ENCODE measurements at regions not wholly inside any gene's neighbourhood (a gene's known extent, or its start where the extent isn't known, plus 50 kb on each side); places are given as distances from the start of the nearest gene placed in this dataset.

DNA sequence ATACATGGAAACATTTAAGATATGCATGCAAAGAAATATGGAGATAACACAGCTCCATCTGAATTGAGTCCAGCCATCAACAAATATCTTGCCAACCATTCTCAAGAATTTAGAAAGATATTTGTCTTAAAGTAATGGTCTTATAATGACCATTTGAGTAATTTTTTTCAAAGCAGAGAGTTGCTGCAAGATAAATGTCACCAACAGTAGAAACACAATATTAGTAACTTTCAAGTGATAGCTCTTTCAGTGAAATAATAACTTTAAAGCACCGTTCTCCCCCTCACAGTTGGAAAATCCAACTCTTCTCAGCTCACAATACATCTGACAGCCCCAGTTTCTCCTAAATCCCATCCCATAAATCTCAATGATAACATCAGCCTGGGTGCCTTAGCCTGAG lies 481.0 kb upstream of the ADAMTS5 start:
- no peak for DNase-seq (ENCODE audit: low read depth in 2 of 2)

DNA sequence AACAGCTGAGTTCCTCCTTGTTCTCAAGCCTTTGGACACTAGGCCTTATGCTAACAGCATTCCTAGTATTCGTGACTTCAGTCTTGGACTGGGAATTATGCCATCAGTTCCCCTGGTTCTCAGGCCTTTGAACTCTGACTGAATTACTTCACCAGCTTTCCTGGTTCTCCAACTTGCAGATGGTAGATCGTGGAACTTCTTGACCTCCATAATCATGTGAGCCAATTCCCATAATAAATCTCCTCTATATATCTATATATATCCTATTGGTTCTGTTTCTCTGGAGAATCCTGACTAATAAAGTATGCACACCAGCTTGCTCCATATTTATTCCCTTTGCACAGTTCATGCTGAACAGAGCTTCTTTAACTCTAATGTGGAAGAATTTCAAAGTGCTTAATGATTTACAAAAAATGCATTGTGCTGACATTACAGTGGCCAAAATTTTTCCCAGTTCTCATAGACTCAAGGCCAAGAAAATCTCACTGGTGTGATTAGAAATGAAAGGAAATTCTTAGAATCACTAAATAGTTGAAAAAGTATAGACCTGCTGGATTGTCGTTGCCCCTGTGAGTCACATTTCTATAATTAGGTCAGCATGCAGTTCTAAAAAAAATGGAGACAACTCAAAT lies 462.9 kb upstream of the ADAMTS5 start:
- no peak for DNase-seq (ENCODE audit: low read depth in 2 of 2)

DNA sequence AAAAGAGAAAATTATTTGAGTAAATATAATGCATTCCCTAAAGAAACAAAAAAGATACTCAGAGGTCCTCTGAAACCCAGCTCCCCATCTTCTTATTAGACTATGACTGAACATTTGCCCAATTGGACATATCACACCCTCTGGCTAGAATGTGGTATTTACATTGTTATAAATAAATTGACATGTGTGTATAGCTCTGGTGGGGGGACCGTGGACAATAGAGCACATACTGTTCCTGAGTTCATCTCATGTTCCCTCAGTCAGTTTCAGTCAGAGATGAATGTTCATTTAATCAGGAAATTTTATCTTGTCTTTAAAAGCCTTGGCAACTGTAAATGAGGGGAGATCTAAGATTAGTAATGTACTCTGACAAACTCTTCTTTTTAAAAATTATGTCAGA lies 459.3 kb upstream of the ADAMTS5 start:
- DNase-seq (ENCODE audit: low read depth in 2 of 2): no peak

DNA sequence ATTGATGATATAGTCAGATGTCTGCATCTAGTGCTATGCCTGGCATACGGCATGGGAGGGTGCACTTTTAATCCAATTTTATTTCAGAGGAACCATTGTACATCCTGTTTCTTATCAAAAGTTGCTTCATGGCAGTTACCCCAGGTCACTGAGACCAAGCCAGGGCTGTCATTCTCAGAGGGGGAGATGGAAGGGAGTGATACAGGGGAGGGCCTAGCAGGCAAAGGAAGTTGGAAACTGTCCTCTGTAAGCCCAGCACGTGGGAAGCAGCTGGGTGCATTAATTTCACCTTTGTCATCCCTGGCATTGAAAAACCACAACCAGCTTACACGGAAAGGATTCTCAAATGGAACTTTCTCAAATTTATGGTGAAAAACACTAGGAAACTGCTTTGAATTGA lies 458.7 kb upstream of the ADAMTS5 start:
- no peak for DNase-seq (ENCODE audit: low read depth in 2 of 2)

DNA sequence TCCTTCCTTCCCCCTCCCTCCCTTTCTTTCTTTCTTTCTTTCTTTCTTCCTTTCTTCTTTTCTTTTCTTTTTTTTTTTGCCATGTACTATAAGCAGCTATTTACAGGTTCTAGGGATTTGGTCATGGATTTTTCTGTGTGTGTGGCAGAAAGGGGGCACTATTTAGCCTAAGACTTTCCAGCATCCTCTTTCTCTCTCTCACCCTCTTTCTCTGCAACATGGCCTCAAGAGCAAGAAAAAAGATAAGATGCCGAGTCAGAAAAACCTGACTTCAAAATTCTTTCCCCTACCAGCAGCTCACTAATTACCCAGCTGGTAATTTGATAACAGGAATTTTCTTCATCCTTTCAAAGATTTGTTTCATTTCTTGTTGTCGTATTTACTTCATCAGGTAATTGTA lies 458.3 kb upstream of the ADAMTS5 start:
- DNase-seq (ENCODE audit: low read depth in 2 of 2): no peak

DNA sequence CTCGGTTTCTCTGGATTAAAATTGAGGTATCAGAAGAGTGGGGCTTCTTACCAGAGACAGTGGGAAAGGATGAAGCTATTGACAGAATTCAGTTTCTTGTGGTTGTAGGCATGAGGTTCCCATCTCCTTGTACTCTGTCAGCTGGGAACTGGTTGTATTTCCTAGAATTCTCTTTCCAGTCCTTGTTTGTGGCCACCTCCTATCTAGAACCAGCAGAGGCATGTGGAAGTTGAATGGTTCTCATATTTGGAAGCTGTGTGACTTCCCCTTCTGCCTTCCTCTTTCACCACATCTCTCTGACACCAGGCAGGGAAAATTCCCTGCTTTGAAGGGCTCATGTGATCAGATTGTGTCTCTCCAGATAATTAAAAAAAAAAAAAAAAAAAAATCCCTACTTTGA lies 457.7 kb upstream of the ADAMTS5 start:
- no peak for DNase-seq (ENCODE audit: low read depth in 2 of 2)

DNA sequence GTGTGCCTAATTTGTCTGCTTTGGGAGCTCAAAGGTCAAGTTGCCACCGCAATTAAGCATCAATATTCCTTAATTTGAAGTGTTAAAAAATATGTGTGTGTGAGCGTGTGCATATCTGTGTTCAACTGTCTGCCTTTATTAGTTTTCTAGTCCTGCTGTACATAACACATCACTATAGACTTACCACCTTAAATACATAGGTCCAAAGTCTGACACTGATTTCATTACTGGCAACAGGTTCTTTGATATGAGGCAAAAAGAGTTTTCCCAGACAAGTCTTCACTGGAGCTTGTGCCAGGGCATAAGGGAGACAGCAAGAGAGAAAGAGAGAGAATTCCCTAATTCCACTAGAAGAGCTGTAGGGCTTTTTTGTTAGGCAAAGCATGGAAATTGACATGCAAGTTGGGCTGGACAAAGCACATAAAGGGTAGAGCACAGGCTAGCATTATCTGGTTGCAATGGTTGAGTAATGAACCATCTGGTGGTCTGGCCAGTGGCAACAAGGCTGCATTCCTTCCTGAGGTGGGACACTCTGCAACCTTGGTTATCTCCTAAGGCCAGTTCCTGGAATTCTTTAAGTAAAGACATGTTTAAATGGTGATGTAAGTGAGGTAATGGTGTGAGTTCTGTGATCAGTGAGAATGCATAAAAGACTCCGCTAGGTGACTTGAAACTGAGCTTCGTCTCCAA lies 457.2 kb upstream of the ADAMTS5 start:
- DNase-seq (ENCODE audit: low read depth in 2 of 2): no peak

DNA sequence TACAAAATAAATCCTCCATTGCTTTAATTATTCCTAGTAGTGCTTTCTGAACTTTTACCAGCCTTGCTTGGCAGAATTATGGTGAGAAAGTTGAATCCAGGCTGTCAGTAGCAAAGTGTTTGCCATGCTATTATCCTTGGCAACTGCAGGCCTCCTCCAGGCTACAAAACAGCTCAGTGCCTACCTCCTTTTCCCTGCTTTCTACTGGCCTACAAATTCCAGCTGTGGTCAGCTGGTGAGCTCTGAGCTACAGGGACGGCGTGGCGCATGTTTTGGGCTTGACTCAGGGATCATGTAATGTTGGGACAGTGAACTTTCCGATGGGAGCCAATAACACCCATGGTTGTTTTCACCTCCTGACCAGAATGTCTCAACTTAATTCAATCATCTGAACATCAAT lies 456.1 kb upstream of the ADAMTS5 start:
- no peak for DNase-seq (ENCODE audit: low read depth in 2 of 2)

DNA sequence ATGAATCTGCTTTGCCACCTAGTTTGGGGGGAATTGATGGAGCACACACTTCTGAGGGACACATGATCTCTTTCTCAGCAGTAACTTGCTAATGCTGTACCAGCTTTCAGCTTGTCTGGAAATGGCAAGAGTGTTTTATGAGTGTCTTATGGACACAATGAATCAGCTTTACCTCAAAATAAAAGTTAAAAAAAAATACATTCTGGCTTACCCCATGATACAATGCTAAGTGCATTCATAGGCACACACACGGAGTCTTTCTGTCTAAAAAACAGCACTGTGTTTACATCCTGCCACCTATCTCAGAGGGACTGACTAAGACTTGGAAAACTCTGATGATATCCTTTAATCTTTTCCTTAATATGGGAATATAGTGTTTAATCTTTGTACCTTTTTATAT lies 455.5 kb upstream of the ADAMTS5 start:
- no peak for DNase-seq (ENCODE audit: low read depth in 2 of 2)

DNA sequence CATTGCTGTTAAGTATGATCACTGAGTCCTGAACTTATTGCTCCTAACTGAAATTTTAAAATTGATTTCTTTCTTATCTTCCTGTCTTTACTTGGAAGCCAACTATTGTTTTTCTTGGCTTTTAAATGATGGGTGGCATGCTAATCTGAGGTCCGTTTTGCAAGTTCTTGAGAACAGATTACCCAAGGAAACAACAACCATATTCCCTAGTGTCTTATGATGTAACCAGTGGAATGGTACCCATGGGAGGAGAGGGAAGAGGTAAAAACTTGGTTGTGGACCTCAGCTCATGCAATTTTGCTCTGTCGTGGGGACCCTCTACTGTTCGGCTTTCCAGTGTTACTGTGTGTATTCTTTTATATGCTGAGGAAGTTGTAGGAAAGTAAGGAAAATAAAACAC lies 454.8 kb upstream of the ADAMTS5 start:
- DNase-seq (ENCODE audit: low read depth in 2 of 2): no peak

DNA sequence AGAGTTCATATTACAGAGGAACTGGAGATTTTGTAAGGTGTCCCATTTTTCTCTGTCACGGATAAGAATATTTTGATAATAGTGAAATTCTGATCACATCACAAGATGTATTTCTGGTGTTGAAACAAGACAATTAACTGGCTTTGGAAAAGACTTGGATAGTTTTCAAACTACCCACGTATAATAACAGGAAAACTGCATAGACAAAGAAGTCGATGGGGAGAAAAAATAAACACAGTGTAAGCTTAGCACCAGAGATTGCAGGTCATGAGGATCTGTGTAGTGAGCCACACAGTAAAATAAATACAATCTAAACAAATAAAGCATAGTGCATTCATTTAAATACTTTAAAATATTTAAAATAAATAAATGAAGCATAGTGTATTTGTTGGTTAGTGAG lies 452.3 kb upstream of the ADAMTS5 start:
- no peak for DNase-seq (ENCODE audit: low read depth in 2 of 2)

DNA sequence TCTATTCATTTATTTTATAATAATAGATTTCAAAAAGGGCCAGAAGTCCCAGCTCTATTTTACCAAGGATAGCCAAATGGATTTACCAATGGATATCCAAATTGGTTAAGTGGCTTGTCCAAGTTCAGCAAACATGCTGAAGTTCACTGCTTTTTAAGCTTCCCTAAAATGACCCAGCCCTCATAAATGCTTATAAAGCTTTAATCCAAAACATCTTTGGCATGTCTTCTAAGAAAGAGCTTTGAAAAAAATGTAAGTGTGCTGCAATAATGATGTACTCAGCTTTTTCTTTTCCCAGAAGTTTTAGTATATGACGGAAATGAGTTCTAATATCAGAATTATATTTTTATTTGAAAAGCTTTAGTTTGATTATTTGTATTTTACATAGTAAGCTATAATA lies 451.5 kb upstream of the ADAMTS5 start:
- no peak for DNase-seq (ENCODE audit: low read depth in 2 of 2)

DNA sequence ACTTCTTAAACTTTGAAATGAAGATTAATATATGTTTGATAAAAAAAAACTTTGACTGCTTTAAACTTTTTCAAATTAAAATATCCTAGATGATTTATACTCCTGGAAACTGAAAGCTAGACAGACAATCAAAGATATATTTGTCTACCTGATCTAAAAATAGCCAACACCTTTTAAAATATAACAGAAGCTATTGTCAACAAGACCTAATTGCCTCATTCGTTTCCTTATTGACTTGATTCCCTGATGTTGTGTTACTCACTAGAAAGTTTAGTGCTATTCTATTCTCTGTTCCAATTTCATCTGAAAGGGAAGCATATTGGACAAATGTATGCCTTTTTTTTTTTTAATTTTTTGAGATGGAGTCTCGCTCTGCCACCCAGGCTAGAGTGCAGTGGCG lies 445.6 kb upstream of the ADAMTS5 start:
- DNase-seq (ENCODE audit: low read depth in 2 of 2): no peak

DNA sequence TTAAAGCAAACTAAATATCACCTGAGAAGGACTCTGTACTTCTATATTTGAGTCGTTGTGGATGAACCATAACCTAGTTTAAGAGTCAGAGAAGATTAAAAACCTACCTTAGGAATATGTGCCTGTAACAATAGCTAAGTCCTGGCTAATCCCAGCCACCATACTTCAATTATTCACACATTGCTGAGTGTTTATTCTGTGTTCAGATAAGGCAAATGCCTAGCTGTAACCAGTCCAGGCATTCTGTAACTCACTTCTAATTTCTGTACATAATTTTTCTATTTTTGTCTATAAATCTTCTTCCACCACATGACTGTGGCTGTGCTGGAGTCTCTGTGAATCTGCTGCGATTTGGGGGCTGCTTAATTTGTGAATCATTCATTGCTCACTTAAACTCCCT lies 441.9 kb upstream of the ADAMTS5 start:
- DNase-seq (ENCODE audit: low read depth in 2 of 2): no peak

DNA sequence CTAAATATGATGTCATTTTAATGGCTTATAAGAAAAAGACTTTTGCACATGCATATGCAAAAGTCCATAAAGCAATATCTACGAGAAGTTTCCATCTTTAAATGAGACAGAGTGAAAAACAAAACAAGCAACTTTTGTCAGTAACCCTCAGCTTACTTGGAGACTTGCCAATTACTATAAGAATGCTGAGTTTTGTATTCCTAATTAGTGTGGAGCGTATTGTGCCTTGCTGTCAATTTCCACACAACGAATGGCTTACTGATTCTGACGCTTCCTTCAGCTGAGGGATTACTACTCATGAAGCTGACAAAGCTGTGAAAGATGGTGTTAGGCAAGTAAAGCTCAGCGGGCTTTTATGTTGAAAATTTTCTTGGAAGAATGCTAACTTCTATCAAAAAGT lies 440.4 kb upstream of the ADAMTS5 start:
- no peak for DNase-seq (ENCODE audit: low read depth in 2 of 2)

DNA sequence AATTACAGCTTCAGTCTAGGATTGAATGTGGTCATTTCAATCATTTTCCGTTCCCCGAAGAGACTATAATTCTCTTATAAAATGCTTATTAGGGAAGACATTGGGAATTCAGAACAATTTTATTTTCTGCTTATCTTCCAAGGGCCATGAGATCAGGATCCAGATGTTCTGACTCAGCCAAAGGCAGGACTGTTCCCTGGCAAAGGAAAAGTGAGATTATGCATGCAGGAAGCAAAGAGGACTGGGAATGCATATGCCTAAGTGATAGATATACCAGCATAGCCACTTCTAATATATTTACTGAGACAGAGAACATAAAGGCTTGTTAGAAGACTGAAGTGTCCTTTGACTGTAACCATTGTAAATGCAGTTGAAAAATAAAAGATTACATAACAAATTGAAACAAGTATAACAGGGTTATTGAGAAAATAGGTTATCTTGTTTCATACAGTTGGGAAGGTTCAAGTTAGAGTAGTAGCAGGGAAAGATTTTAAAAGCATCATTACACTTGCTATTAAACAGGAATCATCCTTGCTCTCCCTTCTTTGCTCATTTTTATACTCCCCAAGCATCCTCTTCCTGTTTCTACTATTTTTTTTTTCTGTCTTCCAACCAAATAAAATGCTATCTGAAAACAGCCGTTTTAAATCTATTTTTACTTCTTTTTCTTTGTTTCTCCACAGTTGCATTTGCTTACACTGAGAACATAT lies 439.6 kb upstream of the ADAMTS5 start:
- DNase-seq (ENCODE audit: low read depth in 2 of 2): no peak

DNA sequence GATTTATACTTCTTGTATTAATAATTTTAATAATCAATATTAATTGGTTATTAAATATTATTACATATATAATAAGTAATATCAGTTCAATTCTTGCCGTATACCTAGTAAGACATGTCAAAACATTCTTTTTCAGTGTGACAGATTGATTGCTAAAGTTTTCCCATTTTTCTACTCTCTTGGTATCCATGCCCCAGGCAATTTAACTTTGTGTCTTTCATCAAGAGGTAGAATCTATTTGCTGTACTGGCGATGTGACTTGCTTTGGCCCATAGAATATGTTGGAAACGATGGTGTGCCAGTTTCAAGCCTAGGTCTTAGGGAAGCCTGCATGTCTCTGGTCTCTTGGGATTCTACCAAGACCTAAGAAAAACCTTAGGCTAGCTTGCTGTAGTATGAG lies 436.1 kb upstream of the ADAMTS5 start:
- no peak for DNase-seq (ENCODE audit: low read depth in 2 of 2)

DNA sequence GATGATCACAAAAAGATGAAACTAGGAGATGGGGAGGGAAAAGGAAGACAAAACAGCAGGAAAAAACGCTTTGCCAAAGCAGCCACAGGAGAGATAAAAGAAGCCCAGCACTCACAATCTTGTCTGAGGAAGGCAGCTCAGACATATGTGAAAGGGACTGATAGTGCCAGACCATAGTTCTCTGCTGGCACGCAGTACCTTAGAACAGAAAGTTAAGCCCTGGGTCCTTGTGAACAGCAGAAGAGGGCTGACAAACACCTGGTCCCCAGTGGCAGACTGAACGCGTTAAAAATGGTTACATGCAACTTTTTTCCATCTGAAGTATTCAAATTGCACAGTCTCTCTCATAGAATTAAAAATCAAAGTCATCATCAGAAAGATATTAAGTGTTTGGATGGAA lies 433.2 kb upstream of the ADAMTS5 start:
- no peak for DNase-seq (ENCODE audit: low read depth in 2 of 2)

DNA sequence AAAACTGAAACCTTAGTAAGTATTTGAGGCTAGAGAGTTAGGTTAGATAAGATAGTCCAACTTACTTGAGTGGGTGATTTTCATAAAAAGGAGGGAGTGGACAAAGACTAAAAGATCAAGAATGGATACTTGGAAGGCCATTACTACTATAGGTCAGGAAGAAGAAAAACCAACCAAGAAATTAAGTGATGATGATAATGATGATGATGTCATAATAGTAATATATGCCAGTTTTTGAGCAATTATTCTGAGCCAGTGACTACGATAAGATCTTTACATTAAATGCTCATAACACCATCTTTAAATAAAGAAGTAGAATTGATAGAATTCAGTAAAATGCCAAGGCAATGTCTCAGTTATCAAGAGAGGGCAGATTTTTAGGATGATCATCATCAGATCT lies 430.7 kb upstream of the ADAMTS5 start:
- DNase-seq (ENCODE audit: low read depth in 2 of 2): no peak

DNA sequence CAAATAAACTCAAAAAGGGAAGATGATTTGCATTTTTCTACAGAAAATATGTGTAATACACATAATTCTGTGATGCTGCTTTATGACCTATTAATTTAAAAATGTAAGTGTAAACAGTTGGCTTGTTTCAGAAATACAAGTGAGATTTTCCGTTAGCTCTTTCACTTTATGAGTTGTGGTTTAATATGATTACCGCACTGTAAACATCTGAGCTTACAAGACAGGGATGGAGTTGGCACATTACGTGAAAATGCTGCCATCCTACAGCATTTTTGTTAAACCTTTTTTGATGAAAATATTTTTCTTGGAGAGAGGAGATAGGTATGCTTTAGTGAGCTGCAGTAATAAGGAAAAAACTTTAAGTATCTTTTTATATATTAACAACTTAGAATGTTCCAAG lies 426.8 kb upstream of the ADAMTS5 start:
- DNase-seq (ENCODE audit: low read depth in 2 of 2): no peak

DNA sequence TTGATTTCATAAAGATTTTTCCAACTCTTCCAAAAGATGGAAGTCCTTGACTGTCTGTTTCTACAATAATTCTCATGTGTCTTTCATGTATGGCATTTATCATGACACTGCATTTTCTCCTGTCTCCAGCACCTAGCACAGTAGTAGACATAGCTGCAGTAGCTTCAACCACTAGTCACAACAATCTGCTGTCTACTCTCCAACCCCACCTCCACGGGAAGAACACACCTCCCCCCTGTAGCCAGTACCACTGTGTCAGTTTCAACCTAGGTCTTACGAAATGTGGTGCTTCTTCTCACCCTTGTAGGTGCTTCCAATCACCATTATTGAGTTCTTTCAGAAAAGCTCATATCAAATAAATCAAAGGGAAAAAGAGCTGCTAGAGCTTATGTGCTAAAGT lies 425.1 kb upstream of the ADAMTS5 start:
- no peak for DNase-seq (ENCODE audit: low read depth in 2 of 2)

DNA sequence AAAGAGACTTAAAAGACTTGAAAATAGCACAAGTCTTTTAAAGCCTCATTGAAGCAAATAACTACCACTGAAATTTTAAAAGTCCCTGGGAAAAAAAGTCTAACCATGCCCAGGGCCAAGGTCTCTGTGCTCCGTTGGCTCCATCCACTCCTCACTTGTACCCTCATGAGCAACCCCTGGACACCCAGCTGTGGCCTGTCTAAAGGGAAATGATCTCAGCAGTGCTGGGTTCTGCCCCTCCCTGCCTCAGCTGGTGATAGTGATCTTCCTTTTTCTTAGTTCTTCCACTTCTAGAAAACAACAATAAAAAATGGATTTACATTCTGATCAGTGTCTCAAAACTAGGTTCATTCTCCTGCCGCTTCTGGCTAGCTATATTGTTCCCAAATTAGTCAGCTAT lies 423.5 kb upstream of the ADAMTS5 start:
- DNase-seq (ENCODE audit: low read depth in 2 of 2): no peak

DNA sequence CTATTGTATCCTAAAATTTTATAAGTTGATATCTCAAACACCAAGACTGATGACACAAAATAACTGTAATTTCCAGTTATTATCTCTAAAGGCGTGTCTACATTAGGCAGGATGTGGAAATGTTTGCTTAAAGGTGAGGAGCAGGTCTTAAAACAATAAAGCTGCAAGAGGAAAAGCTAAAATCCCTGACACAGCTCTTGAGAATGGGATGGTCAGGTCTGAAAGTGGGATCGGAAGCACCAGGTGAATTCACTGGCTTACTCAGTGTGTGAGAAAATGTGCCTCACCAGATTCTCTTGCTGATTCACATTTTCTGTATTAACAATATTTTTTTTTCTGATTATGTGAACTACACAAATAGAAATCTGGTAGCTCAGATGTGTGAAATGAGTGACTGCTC lies 421.9 kb upstream of the ADAMTS5 start:
- no peak for DNase-seq (ENCODE audit: low read depth in 2 of 2)

Data from stimulated activated CD8-positive, alpha-beta memory T cell treated with anti-CD3 and anti-CD28 coated beads, Interleukin-15, amount 100 ng/mL, for 48 hours (primary cell).